ENCODE measurements at regions not wholly inside any gene's neighbourhood (a gene's known extent, or its start where the extent isn't known, plus 50 kb on each side); places are given as distances from the start of the nearest gene placed in this dataset.

DNA sequence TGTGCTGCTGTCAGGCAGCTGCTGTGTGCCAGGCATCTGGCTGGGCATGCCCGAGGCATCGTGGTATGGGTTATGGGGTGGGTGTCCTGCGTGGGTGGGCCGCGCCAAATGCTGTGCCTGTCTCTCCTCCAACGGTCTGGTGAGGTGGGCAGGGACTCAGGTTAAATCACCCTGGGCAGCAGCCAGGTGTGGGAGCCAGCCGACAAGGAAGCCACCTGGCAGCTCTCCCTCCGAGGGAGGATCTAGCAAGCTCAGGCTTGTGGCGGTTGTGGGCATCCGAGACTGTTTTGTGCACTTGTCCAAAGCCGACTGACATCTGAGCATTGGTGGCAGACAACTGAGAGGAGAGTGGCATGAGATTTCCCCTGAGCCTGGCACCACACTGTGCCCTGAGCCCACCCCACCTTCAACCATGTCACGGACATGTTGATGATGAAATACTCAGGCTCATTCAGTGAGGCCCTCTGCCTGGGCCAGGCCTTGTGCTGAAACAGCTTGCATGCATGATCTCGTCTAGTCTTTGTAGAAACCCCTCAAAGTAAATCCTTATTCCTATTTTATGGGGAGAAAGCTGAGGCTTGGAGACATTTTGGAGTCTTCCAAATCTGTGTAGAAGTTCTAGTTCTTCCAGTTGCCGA lies 181.8 kb upstream of the MYL2 start:
- no peak for DNase-seq

DNA sequence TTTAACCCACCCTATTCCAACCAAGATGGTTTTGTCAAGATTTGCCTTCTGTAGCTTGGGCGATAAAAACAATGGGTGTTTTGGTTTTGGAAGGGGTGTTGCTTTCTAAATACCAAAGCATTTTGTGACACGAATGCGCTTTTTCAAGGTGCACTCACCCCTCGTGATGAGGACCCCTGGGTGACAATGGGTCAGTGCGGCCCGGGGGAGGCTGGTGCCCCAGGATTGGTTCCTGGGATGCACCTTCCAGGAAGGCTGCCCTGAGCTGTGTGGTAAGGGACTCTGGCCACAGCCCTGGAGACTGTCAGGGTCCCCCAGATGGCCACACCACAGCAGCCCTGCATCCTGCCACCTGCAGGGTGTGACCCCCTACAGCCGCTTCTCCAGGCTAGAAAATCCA lies 180.6 kb upstream of the MYL2 start:
- DNase-seq: no peak

DNA sequence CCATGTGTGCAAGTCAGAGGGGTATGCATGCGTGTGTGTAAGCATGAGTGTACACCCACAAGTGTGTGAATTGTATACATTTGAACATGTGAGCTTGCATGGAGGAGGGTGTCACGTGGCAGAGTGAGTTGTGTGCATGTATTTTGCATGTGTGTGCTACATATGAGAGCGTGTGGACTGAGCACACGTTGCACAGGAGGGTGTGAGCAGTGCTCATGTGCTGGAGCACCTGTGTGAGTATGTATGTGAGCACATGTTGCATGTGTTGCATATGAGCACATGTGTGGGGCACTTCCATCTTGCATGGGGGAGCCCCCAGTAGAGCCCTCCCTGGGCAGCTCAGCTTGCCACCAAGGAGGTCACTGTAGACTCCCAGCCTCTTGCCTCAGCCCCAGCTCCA lies 180.2 kb upstream of the MYL2 start:
- DNase-seq: no peak

DNA sequence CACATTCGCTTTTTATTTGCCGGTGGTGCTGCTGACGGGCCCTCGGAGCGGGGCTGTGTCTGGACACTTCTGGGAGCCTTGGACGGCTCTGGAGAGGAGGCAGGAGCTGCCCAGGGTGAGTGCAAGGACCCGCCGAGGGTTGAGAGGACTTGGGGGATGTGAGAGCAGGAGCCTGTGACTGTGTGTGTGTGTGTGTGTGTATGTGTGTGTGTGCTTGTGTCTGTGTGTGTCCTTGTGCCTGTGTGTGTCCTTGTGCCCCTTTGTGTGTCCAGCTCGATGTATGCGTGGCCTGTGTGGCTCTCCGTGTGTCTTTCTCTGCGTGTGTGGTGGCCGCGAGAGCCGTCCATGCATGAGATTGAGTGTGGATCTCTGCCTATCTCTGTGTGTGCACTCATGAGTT lies 179.6 kb upstream of the MYL2 start:
- no peak for DNase-seq

DNA sequence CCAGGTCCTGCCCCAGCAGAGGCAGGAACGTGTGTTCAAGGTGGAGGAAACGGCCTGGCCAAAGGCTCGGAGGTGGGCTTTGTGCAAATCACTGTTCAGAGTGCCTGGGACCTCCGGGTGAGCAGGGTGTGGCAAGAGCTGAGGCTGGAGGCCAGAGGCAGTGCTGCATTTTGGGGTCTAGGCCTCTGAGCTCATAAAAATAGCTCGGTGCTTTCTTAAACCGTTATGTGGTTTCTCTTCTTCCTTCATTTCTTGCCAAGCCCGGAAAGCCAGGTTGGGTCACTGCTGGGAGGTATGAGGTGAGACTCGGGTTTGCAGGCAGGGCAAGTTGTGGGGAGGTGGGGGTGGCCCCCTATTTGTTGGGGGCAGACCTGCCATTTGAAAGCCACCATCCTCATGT lies 178.8 kb upstream of the MYL2 start:
- no peak for DNase-seq

DNA sequence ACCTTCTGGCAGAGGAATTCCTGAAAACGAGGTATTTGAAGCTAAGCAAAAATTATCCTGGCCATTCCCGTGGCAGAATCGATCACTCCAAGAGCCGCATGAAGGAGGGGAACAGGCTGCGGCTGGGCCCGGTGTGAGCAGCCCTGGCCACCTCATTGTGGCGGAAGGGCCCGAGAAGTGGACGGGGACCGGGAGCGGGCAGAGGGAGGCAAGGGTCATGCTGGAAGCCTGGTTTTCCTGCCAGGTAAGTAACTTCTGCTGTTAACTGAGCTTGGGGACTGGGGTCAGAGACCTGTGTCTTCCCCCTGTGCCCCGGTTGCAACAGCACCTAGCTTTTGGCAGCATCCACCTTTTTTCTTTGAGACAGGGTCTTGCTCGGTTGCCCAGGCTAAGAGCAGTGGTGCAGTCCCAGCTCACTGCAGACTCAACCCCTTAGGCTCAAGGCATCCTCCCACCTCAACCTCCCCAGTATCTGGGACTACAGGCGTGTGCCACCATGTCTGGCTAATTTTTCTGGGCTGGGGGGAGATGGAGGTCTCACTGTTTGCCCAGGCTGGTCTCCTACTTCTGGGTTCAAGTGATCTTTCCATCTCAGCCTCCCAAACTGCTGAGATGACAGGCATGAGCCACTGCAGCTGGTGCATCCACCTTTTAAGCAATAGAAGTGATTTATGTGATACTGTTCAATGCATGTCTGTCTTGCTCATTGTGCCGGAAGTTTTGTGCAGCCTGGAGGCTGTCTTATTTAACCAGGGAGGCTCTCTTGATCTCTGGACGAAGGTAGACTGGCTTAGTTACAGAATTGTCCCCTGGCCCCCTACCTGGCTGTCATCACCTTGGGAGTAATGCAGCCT lies 174.0 kb upstream of the MYL2 start:
- no peak for DNase-seq

DNA sequence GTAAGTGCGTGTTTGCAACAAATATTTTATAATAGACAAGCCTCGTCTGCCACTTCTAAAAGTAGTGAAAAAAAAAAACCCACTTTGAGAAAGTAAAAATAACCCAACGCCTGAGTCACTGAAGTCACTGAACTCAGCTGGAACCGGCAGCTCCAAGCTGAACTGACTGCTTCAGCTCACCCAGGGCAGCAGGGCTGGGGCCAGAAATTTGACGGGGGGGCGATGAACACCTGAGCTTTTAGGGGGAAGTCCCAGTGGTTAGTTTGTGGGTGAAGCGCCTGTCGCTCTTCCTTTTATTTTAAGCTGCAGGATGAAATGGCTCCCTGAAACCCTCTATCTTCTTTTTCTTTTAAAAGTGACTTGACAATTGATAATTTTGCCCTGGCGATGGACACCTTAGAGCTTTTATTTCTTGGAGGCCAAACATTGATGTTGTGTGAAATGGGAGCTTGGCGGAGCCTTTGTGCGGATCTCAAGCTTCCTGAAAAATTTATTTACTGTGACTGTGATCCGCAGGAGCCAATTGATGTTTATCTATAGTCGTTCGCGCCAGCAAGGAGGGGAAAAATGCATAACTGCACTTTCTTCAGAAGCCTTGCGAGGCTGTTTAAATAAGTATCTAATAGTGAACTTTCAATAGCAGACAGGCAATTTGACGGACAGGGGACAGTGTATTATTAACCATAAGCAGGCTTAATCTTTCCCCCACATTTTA lies 173.2 kb upstream of the MYL2 start:
- no peak for DNase-seq

DNA sequence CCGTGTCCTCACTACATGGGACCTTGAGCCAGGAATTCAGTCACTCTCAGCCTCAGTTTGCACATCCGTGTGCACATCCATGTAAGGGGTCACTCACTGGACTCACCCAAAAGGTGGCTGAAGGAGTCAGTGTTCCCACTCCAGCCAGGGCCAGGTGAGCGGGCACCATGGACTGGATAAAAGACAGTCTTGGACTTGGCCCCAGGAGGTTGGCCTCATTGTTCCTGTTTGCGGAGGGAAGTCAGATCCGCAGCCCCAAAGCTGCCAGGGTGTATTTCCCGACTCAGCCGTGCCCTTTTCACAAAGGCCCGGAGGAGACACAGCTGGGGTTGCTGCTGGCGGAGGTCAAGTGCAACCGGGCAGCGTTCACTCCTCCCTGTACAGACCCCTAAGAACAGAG lies 170.7 kb upstream of the MYL2 start:
- DNase-seq: no peak

DNA sequence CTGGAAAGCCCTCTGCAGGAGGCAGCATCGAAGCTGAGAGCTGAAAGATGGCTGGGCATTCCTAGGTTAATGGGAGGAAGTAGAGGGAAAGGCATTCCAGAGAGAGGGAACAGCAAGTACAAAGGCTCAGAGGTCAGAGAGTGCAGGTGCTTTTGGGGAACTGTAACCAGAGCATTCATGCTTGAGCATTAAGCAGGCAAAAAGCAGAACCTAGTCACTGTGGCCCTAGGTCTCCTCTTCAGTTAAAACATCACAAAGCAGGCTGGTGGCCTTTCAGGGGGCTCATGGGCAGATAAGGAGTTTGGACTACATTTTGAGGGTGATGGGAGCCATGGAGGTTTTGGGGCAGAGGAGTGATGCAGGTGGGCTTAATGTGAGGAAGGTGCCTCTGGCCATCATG lies 169.2 kb upstream of the MYL2 start:
- no peak for DNase-seq

DNA sequence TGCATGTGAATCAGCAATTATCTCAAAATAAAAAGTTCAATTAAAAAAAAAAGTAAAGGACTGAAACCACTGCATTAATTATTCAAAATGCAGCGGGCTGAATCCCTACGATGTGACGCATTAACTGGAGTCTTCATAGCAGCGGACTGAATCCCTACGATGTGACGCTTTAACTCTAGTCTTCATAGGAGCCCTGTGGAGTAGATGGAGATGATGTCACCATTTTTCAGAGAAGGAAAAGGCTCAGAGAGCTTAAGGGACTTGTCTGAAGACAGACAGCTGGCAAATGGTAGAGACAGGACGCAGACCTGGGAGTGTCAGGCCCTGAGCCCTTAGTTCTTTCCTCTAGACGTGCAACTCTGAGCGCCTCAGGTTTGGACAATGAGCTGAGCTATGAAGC lies 168.0 kb upstream of the MYL2 start:
- DNase-seq: no peak

DNA sequence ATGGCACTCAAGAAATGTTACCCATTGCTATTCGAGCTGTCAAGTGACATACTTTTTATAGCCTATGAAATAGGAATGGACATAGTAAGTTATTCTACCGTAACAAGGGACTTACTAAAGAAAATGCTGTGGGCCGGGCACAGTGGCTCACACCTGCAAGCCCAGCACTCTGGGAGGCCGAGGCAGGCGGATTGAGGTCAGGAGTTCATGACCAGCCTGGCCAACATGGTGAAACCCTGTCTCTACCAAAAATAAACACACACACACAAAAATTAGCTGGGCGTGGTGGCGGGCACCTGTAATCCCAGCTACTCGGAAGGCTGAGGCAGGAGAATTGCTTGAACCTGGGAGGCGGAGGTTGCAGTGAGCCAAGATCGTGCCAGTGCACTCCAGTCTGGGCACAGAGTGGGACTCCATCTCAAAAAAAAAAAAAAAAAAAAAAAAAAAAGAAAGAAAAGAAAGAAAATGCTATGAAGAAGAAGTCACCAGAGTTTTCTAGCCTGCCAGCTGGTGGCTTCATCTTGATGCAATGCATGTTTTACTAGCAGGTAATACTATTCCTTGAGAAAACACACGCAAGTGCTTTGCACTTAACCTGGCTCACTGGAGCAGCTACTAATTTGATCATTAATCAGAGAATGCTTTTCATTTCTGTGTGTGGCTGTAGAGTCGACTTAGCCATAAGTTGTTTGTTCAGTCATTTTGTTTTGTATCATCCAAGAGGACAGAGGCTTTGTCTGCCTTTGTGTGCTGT lies 166.7 kb upstream of the MYL2 start:
- DNase-seq: no peak

DNA sequence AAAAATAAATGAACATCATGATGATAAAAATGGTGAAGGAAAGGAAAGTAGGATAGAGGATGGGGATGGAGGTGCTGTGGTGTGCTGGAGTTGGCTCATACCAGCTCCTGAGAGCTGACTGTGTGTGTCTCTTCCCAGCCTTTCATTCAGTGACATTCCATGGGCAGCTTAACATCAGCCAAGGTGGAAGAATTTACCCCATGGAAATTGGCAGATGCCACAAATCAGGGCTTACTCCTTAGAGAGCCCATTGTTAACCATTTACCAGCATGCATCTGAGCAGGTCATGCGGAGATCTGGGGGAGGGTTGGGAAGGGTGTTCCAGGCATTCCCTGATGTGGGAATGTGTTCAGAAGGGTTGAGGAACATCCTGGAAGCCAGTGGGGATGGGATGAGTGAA lies 164.7 kb upstream of the MYL2 start:
- DNase-seq: no peak

DNA sequence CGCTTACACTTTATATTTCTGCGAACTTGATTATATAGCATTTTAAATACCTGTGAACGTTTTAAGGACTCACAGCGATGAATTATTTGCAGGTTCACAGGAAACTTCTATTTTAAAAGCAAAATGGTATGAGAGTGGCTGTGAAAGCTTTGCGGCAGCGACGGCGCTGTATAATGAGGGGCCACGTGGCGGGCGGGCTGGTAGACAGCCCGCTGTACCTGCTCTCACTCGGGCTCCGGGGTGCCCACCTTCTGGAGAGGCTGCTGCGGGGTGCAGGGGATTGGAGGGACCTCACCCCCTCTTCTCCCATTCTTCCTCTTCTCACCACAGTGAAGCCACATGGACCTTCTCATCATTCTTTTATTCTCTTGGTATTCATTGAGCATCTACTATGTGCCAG lies 164.2 kb upstream of the MYL2 start:
- DNase-seq: no peak

DNA sequence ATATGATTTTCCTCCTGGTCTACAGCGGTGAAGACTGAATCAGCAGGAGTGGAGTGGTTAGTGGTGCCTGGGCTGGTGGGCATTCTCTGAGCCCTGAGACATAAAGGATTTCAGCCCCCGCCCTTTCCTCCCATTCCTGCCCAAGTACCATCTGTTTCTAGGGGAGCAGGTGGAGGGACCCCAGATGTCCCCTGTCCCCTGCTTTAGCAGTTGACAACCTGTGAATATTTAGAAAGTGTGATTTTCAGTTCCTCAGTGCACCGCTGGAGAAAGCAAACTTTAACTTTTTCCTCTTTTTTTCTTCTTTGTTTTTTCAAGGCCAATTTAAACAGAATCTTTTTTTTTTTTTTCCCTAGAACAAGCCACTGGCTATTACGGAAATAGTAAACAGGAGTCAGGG lies 163.8 kb upstream of the MYL2 start:
- DNase-seq: no peak

DNA sequence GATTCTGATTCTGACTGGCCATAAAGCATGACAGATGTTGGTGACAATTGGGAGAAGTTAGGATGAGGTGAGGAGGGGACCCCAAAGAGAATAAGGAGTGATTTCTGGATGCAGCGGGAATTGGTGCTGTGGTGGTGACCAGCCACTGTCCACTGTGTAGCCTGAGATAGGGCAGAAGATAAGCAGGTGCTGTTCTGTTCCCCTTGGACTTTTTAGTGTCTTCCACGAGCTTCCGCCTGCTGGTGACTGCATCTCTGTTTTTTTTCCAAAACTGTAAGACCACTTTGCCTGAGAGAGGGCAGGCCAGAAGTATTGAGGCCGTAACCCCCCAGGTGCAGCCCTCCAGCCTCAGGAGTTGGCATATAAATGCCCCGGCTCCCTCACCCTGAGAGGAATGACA lies 161.2 kb upstream of the MYL2 start:
- no peak for DNase-seq

DNA sequence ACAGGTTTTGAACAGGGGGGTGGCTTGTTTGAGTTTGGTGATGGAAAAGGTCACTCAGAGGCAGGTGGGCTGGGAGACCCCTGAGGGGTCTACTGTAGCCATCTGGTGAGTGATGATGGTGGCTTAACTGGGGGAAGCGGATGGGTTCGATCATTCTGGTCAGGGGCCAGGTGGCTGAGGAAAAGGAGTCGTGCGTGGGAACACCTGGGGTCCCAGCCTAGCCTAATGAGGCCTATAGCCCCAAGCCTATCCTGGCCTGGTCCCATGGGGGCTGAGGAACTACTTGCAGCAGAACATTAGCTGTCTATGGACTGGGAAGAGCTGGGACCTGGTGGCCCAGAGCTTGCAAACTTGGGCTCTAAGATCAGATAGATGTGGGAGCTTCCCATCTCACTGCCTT lies 158.4 kb upstream of the MYL2 start:
- DNase-seq: no peak

DNA sequence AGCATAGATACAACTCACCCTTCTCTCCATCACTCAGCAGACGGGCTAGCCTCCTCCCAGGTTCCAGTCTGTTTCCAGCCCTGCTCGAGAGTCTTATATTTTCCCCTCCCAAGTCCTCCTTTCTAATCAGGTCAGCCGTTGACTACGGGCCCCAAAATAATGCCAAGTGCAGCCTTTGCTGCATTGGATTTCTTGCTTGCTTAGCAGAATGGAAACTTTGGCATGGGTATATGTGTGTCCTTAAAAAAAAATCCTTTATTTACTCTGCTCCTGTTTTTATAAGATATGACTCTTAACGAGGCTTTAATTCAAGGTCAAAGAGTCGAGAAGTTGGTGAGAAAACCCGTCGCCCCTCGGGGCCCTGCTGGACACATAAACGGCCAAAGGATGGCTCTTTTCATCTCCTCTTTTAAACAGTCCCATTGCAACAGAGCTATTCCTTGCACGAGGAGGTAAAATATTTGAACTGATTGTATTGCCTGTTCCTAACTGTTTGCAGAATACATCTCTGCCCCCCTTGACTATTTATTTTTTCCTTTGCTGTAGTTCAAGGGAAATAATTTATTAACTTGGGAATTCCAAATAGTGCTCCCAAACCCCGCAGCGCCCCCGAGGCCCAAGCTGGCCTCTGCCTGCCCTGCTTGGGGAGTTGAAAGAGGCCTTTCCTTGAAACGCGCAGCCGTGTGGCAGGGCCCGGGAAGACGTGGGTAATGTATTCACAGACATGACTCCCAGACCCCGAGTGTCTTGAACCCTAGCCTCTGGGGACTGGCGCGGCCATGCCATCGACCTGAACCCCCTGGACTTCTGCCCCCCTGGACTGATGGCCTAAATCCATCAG lies 156.5 kb upstream of the MYL2 start:
- DNase-seq: no peak

DNA sequence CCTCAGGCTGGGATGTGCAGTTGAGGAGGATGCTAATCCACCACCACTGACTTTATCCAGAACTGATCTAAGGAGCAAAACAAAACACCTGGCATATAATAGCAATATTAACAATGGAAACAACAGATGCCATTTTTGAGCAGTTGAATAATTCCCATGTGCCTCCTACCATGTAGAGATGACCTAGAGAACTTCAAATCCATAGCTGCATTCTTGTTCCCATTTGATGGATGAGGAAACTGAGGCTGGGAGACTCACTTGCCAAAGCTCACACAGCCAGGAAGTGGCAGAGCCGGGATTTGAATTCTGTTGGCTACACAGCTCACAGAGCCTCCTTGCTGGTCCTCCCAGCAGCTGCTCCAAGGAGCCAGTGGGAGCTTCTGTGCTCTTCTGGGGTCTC lies 155.8 kb upstream of the MYL2 start:
- DNase-seq: no peak

DNA sequence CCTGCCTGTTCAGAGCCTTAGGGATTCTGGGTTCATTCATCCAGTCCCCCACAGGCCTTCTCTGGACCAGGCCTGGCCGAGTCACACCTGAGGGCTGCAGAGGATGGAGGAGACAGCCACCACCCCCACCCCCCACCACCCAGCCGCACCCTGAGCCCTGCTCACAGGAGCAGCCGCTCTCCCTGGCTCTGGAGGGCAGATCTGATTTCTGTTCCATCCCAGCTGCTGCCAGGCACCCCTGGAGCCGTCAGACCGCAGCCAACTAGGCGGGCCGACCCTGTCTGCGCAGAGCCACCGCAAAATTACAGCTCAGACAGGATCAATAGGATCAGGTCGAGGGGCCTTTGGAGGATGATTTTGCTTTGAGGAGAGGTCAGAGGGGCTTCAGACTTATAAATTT lies 154.6 kb upstream of the MYL2 start:
- no peak for DNase-seq

DNA sequence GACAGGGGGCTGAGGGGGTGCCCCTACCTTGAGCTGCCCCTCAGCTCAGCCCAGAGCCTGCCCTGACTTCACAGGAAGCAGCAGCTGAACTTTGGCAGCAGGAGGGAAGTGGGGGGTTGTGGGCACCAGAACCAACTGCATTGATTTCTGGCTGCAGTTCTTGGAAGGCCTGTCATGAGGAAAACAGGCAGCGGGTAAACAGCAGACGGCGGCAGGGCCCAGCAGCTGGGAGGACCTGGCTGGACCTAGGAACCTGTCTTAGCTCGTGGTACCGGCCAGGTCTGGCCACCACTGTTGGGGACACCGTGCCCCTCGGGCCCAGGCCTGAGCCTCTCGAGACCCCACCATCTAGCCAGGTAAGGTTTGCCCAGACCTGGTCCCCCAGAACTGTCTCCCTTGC lies 154.2 kb upstream of the MYL2 start:
- DNase-seq: no peak

DNA sequence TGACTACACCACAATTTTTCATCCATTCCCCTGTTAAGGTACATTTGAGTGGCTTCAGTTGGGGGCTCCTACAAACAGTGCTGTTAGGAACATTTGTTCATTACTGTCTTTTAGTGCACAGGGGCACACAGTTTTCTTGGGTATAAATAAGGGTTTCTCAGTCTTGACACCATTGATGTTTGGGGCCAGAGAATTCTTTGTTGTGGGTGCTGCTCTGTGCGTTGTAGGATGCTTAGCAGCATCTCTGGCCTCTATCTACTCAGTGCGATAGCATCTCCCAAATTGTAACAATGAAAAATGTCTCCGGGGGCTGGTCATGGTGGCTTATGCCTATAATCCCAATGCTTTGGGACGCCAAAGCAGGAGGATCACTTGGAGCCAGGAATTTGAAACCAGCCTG lies 153.0 kb upstream of the MYL2 start:
- DNase-seq: no peak

DNA sequence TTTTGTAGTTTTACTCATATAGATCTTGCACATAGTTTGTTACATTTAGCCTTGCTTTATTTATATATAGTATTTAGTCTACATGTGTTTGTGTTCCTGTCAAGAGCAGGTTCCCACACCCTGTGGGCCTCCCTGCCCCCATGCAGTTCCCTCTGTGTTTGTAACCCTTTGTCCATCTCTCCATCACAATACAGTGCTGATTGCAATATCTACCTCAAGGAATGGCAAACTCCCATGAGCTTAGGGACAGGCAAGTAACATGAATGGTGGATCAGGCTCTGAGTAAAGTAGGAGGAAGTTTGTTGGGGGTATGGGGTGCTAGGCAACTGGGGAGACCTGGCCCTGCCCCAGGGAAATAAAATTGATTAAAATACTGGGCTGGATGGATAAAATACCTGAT lies 151.9 kb upstream of the MYL2 start:
- DNase-seq: no peak

DNA sequence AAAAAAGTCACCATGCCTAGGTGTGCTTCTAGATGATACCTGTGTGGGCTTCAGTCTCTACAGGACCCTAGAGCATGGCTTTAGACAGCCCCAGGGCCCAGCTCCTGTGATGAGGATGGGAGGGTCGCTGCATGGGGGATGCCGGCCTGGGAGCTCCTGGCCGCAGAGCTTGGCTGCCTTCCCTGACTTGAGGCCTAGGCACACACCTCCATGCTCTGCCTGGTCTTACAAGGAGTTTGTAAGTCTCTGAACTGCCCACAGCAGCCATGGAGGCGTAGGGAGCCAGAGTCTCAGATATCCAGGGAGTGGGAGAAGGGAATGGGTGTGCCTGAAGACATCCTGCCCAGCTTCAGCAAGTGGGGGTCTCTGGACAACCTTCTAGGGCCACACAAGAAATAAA lies 149.5 kb upstream of the MYL2 start:
- DNase-seq: no peak
